HG03095 (cell line): ENCODE measurements at regions not wholly inside any gene's neighbourhood (a gene's known extent, or its start where the extent isn't known, plus 50 kb on each side); places are given as distances from the start of the nearest gene placed in this dataset.
"Not testable (repeated sequence)": the region's sequence is repeated elsewhere in the genome, so short reads cannot be mapped to it uniquely, and the experiment has no call there.

Experiments
- ATAC-seq: cut with Tn5 transposase; IDR thresholded peaks from one replicate; pipeline ENCODE4 v1.9.1; 2021; ENCODE audit warnings: moderate library complexity; ENCODE audit not compliant: unreplicated experiment

DNA sequence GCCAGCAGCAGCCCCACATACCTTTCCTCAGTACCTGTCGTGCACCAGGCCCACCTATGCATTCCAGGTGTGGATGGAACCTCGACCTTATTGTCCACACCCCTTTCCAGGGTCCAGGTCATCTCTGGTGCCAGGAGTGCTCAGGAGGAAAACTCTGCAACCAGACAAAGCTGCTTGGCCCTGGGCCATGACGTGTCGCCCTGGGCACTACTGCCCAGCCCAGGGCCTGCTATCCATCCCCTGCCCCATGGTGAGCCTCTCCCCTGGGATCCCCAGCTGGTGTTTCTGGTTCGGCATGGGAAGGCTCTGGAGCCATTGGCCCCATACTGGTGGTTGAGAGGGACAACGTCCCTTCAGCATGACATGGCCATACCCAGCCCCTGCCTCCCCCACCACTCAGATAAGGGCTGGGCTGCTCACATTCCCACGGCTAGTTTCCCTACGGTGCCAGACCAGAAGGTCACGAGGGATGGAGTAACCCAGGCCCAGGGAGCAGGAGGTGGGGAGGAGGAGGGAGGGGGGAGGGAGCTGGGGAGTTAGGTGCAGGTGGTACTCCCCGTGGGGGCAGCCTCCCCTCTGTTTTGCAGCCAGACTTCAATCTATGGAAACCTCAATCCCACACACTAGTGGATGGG is 123.2 kb upstream of the MTLN start:
- not testable (repeated sequence) for ATAC-seq

GRCh38 chr2:110333114-110334095 is 121.1 kb upstream of the MTLN start:
- ATAC-seq, result not testable (repeated sequence)

- not testable (repeated sequence) for ATAC-seq
These were observed 119.3 kb upstream of the MTLN start for GRCh38 chr2:110331625-110332024.

DNA sequence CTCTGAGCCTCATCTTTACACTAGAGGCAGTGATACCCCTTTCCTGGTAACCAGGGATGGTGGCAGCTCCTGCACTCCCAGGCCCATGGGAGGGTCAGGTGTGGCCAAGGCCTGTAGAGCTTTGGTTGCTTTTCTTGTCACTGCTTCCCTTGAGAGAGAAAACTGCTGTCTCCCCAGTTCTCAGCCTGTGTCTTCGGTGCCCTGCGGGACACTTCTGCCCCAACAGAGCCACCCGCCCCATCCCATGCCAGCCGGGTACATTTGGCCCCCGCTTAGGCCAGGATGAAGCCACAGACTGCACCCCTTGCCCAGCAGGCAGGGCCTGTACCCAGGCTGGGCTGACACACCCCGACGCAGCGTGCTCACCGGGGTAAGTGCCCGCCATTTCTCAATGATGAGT is 117.4 kb upstream of the MTLN start:
- ATAC-seq, result not testable (repeated sequence)

DNA sequence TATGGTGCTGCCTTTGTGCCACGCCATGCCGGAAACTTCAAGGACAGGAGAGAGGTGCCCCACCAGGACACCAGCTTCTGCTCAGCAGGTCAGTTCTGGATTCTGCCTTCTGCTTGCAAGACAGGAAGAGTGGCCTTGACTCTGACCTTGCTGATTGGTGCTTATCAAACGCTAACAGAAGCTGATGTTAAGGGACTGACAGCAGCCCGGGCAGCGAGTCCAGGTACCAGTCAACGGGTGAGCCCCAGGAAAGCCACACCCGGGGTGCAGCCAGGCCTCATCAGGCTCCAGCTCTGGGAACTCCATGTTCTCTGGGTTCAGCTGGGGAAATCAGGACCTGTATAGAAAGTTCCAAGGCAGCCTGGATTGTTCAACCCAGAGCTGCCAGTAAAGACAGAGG is 116.8 kb upstream of the MTLN start:
- not testable (repeated sequence) for ATAC-seq

GRCh38 chr2:110328677-110329076 is 116.3 kb upstream of the MTLN start:
- not testable (repeated sequence) for ATAC-seq

GRCh38 chr2:110323832-110324231 is 111.5 kb upstream of the MTLN start:
- ATAC-seq, result not testable (repeated sequence)

GRCh38 chr2:110322535-110322934 is 110.2 kb upstream of the MTLN start:
- ATAC-seq, result not testable (repeated sequence)

DNA sequence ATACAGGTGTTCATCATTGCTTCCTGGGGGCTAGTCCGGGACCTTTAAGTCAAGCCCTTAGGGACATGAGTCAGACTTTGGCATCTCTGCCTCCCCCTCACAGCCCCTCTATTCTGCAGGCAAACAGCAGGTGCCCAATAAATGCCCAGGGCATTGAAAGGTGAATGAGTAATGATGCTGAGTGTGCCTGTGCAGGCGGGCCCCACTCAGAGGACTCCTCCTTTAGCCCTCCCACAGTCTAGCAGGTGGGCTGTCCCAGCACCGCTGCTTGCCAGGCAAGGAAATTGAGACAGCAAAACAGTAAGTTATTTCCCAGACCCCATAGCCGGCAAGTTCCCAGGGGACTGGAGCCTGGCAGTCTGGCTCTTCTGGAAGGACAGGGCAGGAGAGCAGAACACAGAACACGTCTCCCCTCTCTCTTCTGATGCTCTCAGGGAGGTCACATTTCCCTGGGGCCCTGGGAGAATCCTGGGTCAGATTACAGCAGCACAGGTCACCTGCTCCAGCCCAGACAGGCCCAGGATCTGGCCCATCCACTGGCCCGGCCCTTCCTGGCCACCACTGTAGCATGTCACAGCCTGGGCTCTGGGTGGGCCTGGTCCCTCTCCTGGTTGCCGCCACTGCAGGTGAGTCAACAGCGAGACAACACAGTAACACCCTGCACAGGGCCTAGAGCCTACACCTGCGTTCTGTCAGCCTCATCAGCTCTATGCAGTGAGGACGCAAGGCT is 108.7 kb upstream of the MTLN start:
- ATAC-seq, result not testable (repeated sequence)

GRCh38 chr2:110318898-110319297 is 106.6 kb upstream of the MTLN start:
- ATAC-seq, result not testable (repeated sequence)

- not testable (repeated sequence) for ATAC-seq
These were observed 105.0 kb upstream of the MTLN start for GRCh38 chr2:110317377-110317776.

- ATAC-seq, result not testable (repeated sequence)
These were observed 103.9 kb upstream of the MTLN start for GRCh38 chr2:110316051-110316865.

GRCh38 chr2:110315054-110315820 is 102.9 kb upstream of the MTLN start:
- ATAC-seq, result not testable (repeated sequence)

DNA sequence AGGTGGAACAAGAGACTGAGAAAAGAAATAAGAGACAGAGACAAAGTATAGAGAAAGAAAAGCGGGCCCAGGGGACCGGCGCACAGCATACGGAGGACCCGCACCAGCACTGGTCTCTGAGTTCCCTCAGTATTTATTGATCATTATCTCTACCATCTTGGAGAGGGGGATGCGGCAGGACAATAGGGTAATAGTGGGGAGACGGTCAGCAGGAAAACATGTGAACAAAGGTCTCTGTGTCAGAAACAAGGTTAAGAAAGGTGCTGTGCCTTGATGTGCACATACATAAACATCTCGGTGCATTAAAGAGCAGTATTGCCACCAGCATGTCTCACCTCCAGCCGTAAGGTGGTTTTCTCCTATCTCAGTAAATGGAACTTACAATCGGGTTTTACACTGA is 102.1 kb upstream of the MTLN start:
- not testable (repeated sequence) for ATAC-seq

- ATAC-seq, result not testable (repeated sequence)
These were observed 100.7 kb upstream of the MTLN start for GRCh38 chr2:110313032-110313431.

DNA sequence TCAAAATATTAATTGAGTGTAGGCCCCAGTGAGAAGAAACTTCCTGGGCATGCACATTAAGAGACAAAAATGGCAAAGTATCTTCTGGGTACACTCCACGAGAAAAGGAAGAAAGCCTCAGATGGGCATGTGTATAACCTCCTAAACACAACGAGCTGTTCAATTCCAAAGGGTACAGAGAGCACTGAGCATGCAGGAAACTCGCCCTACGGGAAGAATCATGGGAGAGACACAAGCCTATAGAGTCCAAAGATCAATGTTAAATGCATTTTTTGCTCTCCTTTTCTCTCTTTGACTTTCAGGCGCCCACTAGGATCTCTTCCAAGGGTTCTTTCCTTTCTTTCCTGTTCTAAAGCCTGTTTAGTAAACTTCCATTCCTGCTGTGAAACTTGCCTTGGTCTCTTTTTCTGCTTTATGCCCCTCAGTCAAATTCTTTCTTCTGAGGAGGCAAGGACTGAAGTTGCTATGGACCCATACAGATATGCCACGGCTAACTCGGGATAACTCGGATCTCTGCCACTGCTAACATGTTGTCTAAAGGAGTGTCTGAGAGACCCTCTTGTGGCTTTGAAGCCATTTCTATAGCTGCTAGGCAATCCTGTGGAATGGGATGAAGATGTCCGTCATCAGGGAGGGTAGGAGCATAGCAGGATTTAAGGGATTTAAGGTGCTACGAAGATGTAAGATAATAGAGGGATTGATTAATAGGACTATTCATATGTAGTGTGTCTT is 99.5 kb upstream of the MTLN start:
- ATAC-seq, result not testable (repeated sequence)

GRCh38 chr2:110310988-110311475 is 98.7 kb upstream of the MTLN start:
- ATAC-seq, result not testable (repeated sequence)

DNA sequence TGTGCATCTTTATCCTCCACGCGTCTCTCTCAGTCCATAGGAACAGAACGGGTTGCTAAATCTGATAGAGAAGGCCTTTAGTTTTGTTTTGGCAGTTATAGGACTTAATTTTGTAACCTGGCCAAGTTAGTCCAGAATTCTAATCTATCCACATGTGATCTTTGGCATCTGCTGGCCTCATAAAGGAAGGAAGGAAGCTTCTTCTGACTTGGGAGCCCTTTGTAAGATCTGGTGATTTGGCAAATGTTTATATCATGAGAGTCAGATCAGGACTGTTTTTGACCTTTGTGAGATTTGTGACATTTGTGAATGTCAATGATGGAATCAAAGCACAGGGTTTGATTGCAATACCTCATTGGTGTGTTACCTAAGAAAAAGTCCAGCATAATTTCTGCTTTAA is 96.4 kb upstream of the MTLN start:
- ATAC-seq, result not testable (repeated sequence)

DNA sequence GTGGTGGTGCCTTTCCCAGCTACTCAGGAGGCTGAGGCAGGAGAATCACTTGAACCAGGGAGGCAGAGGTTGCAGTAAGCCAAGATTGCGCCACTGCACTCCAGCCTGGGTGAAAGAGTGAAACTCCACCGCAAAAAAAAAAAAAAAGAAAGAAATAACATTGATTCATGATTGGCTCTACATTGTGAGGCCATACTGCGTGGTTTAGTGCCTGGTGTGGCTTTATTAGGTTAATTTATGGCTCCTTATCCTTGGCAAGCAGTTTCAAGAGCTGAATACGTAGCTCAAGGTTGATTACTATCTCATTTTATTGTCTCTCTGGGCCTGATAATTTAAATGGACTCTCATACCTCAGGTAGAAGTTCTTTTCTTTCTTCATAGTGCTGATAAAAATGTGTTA is 80.5 kb upstream of the MTLN start:
- ATAC-seq, result not testable (repeated sequence)
